Neural cell (in vitro differentiated cells): ENCODE measurements at regions not wholly inside any gene's neighbourhood (a gene's known extent, or its start where the extent isn't known, plus 50 kb on each side); places are given as distances from the start of the nearest gene placed in this dataset.
A peak's percentile ranks its signal among the peaks of the same experiment; 100 is the strongest.

ENCODE experiments used
- H2AFZ ChIP-seq: fragments of 200-600, 300-800 bp; sonication (generic), shearing (Covaris generic); 2 replicates; pipeline ENCODE4 v1.6.0; 2014; ENCODE audit warnings: low read depth, mild to moderate bottlenecking, antibody characterized with exemption, low read length, moderate library complexity
- H3F3A ChIP-seq: fragments of 200-600 bp; shearing (Covaris generic); 2 replicates; pipeline ENCODE4 v1.6.1; 2016; ENCODE audit warnings: mild to moderate bottlenecking, moderate library complexity, mixed read lengths, antibody characterized with exemption, low read length; ENCODE audit not compliant: insufficient read depth, poor library complexity, severe bottlenecking
- H3K27ac ChIP-seq: fragments of 200-600, 300-800 bp; sonication (generic), shearing (Covaris generic); 2 replicates; pipeline ENCODE4 v1.5.1; 2014; ENCODE audit warnings: mild to moderate bottlenecking, low read length, moderate library complexity
- H3K27me3 ChIP-seq: fragments of 300-800, 200-600 bp; sonication (generic), shearing (Covaris generic); 2 replicates; pipeline ENCODE4 v1.6.0; 2014; ENCODE audit warnings: mild to moderate bottlenecking, low read depth, low read length, moderate library complexity; ENCODE audit not compliant: insufficient read depth
- H3K36me3 ChIP-seq: fragments of 300-800, 200-600 bp; sonication (generic), shearing (Covaris generic); 2 replicates; pipeline ENCODE4 v1.5.1; 2014; ENCODE audit warnings: mild to moderate bottlenecking, antibody characterized with exemption, low read length, moderate library complexity; ENCODE audit not compliant: insufficient read depth
- H3K4me2 ChIP-seq: fragments of 300-800, 200-600 bp; sonication (generic), shearing (Covaris generic); 2 replicates; pipeline ENCODE4 v1.6.0; 2014; ENCODE audit warnings: mild to moderate bottlenecking, low read length
- H3K4me3 ChIP-seq: fragments of 300-800, 200-600 bp; sonication (generic), shearing (Covaris generic); 2 replicates; pipeline ENCODE4 v1.5.1; 2014; ENCODE audit warnings: mild to moderate bottlenecking, low read length, moderate library complexity
- H3K79me2 ChIP-seq: fragments of 200-600 bp; shearing (Covaris generic); replicated peaks from 2 replicates; pipeline ENCODE4 v1.6.0; 2014; ENCODE audit warnings: mild to moderate bottlenecking, low read length, moderate library complexity; ENCODE audit not compliant: insufficient read depth
- H3K9ac ChIP-seq: fragments of 300-800, 200-600 bp; sonication (generic), shearing (Covaris generic); 2 replicates; pipeline ENCODE4 v1.6.1; 2016; ENCODE audit warnings: mild to moderate bottlenecking, low read length, mixed read lengths
- H3K9me2 ChIP-seq: fragments of 200-600 bp; shearing (Covaris generic); 2 replicates; pipeline ENCODE4 v1.6.1; 2016; ENCODE audit warnings: mild to moderate bottlenecking, low read length, mixed read lengths; ENCODE audit not compliant: insufficient read depth
- H3K9me3 ChIP-seq: fragments of 200-600, 300-800 bp; sonication (generic), shearing (Covaris generic); 2 replicates; pipeline ENCODE4 v1.6.1; 2016; ENCODE audit warnings: mild to moderate bottlenecking, mixed run types, low read length, moderate library complexity, mixed read lengths
- H4K20me1 ChIP-seq: fragments of 200-600 bp; shearing (Covaris generic); 2 replicates; pipeline ENCODE4 v1.6.1; 2016; ENCODE audit warnings: mild to moderate bottlenecking, mixed run types; ENCODE audit not compliant: insufficient read depth
- CTCF ChIP-seq: fragments of 450-650 bp; IDR thresholded peaks from 2 replicates; pipeline ENCODE4 v1.5.1; 2014; ENCODE audit warnings: antibody characterized with exemption, mild to moderate bottlenecking, moderate library complexity; ENCODE audit not compliant: poor library complexity, severe bottlenecking
- EP300 ChIP-seq: fragments of 450-650 bp; conservative IDR thresholded peaks from 2 replicates; pipeline ENCODE4 v1.6.1; 2014; ENCODE audit warnings: antibody characterized with exemption, mild to moderate bottlenecking, moderate library complexity; ENCODE audit not compliant: poor library complexity, severe bottlenecking
- EZH2 ChIP-seq: fragments of 200-600, 300-800 bp; shearing (Covaris generic), sonication (generic); IDR thresholded peaks from 2 replicates; pipeline ENCODE4 v1.6.1; 2014; ENCODE audit warnings: antibody characterized with exemption, low read length, borderline replicate concordance, mild to moderate bottlenecking; ENCODE audit not compliant: insufficient read depth, poor library complexity, severe bottlenecking
- MXI1 ChIP-seq: fragments of 450-650 bp; conservative IDR thresholded peaks from 2 replicates; pipeline ENCODE4 v1.6.1; 2014; ENCODE audit warnings: antibody characterized with exemption, mild to moderate bottlenecking; ENCODE audit not compliant: poor library complexity, severe bottlenecking
- POLR2AphosphoS5 ChIP-seq: IDR thresholded peaks from 2 replicates; pipeline ENCODE4 v1.6.1; 2012
- RAD21 ChIP-seq: fragments of 450-650 bp; conservative IDR thresholded peaks from 2 replicates; pipeline ENCODE4 v1.6.1; 2014; ENCODE audit warnings: antibody characterized with exemption, mild to moderate bottlenecking, moderate library complexity
- REST ChIP-seq: IDR thresholded peaks from 2 replicates; pipeline ENCODE4 v1.6.1; 2012; ENCODE audit warnings: borderline replicate concordance
- SMC3 ChIP-seq: fragments of 450-650 bp; conservative IDR thresholded peaks from 2 replicates; pipeline ENCODE4 v1.6.1; 2014; ENCODE audit warnings: antibody characterized with exemption, mild to moderate bottlenecking, moderate library complexity; ENCODE audit not compliant: poor library complexity

- H3K4me3 ChIP-seq, result no peak overlapping the region
- no peaks in the 10 kb centered on the region for H4K20me1 ChIP-seq
- H2AFZ ChIP-seq, result no peak overlapping the region
- no peaks in the 10 kb centered on the region for H3K79me2 ChIP-seq
- no peak for TF ChIP-seq REST
- TF ChIP-seq CTCF, result peak; percentile 43
- H3K9ac ChIP-seq, result no peak overlapping the region
- H3K9me3 ChIP-seq, result no peaks in the 10 kb centered on the region
- H3K27ac ChIP-seq, result no peak overlapping the region
- H3K4me2 ChIP-seq, result no peak overlapping the region
- H3K27me3 ChIP-seq, result peaks cover 10% of the 10 kb centered on the region
- H3F3A ChIP-seq, result no peaks in the 10 kb centered on the region
- no peaks in the 10 kb centered on the region for H3K9me2 ChIP-seq
- H3K36me3 ChIP-seq, result no peaks in the 10 kb centered on the region
Observed at GRCh38 chr22:22408731-22409696, 99.5 kb downstream of the ZNF280B start.

GRCh38 chr22:22410121-22410520 is 98.4 kb downstream of the ZNF280B start:
- Histone ChIP-seq H3K9me2 (no peaks in the 10 kb centered on the region), H3K36me3 (no peaks in the 10 kb centered on the region), H3F3A (no peaks in the 10 kb centered on the region), H2AFZ (no peak overlapping the region), H3K9ac (no peak overlapping the region), H3K9me3 (no peaks in the 10 kb centered on the region), H3K79me2 (no peaks in the 10 kb centered on the region), H4K20me1 (no peaks in the 10 kb centered on the region), H3K27me3 (peaks cover 10% of the 10 kb centered on the region), H3K27ac (no peak overlapping the region), H3K4me3 (no peak overlapping the region), H3K4me2 (no peak overlapping the region)
- TF ChIP-seq RAD21 (no peak), EP300 (no peak), SMC3 (no peak), REST (no peak), EZH2 (no peak), POLR2AphosphoS5 (no peak), MXI1 (no peak), CTCF (no peak)
